Activated CD4-positive, alpha-beta T cell treated with anti-CD3 and anti-CD28 coated beads for 36 hours (primary cell): ENCODE measurements at regions not wholly inside any gene's neighbourhood (a gene's known extent, or its start where the extent isn't known, plus 50 kb on each side); places are given as distances from the start of the nearest gene placed in this dataset.

Experiments used
- ATAC-seq: fragments of 200-7000 bp; cut with Tn5 transposase; one replicate; pipeline ENCODE4 v1.10.0; 2021; ENCODE audit warnings: mild to moderate bottlenecking, moderate library complexity
- CTCF ChIA-PET: fragments of 350-600 bp; sonication (Branson Sonifier 250); formaldehyde crosslinking; loops from one replicate; lab custom pipeline; 2021; ENCODE audit warnings: antibody characterized with exemption; lab: Charles Lee
- POLR2A ChIA-PET: fragments of 350-600 bp; sonication (Branson Sonifier 250); formaldehyde crosslinking; loops from one replicate; lab custom pipeline; 2021; ENCODE audit warnings: antibody characterized with exemption, inconsistent platforms; lab: Charles Lee
- DNase-seq: peaks from one replicate; pipeline ENCODE4 v3.0.0-alpha.2; 2020
- H3K27ac Mint-ChIP-seq: one replicate; pipeline ENCODE4 v1.8.0; 2021; ENCODE audit warnings: mixed read lengths
- H3K27me3 Mint-ChIP-seq: one replicate; pipeline ENCODE4 v1.8.0; 2021; ENCODE audit warnings: mixed read lengths
- H3K36me3 Mint-ChIP-seq: one replicate; pipeline ENCODE4 v1.8.0; 2021; ENCODE audit warnings: low read depth, mixed read lengths
- H3K4me1 Mint-ChIP-seq: one replicate; pipeline ENCODE4 v1.8.0; 2021; ENCODE audit warnings: mixed read lengths
- H3K4me3 Mint-ChIP-seq: one replicate; pipeline ENCODE4 v1.8.0; 2021; ENCODE audit warnings: mild to moderate bottlenecking, moderate library complexity, mixed read lengths
- H3K9me3 Mint-ChIP-seq: one replicate; pipeline ENCODE4 v1.8.0; 2021; ENCODE audit warnings: low read depth, mixed read lengths
- intact Hi-C, 2 experiments: fragments of 100-400 bp; cut with DNase I in 1 of 2; cut with micrococcal nuclease in 1 of 2; formaldehyde crosslinking; loops; one replicate each; pipeline versions ENCODE4 v1.14.2 to v1.15.1; 2022 to 2024; cut with DNase I, micrococcal nuclease

DNA sequence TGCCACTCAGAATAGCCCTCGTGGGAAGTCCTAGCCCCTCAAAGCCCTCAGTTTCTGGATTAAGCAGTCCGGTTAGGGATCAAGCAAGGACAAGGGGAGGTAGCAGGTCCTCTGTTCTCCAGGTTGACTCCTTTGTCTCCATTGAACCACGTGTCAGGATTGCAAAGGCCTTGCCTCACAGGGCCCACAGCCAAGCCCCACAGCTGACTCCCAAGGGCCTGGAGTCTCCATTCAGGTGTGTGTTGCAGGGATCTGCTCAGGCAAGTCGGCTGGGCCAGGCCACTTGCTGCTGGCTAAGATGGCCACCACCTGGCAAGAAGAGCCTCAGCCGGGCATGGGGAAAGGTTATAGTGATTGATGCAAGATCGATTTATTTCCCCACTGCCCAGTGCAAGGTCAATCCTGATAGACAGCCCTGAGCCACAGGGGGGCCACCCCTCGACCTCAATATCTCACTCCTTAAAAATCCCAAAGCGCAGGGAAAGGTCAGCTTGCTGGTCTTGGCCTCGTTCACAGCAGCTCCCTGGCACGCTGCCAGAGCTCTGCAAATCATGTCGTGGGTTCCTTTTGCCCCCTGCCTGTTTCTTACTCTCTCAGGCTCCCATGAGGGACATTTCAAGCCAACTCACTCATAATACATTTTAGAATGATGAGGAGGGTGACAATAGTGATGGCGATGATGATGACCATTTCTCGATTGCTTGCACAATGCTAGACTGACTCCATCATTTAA, 75.9 kb downstream of the EDN3 start:
- intact Hi-C loops, result no loop called here
- ChIA-PET POLR2A (no interaction called here), CTCF (no interaction called here)
- ATAC-seq (no peak), DNase-seq (no peak)
- H3K27ac Mint-ChIP-seq, result no peak overlapping the region
- H3K27me3 Mint-ChIP-seq, result no peaks in the 10 kb centered on the region
- no peaks in the 10 kb centered on the region for H3K9me3 Mint-ChIP-seq
- H3K4me3 Mint-ChIP-seq, result no peak overlapping the region
- peaks cover 11% of the 10 kb centered on the region for H3K4me1 Mint-ChIP-seq
- no peaks in the 10 kb centered on the region for H3K36me3 Mint-ChIP-seq

- Mint-ChIP-seq H3K27ac (no peak overlapping the region), H3K27me3 (no peaks in the 10 kb centered on the region), H3K4me1 (peaks cover 11% of the 10 kb centered on the region), H3K36me3 (no peaks in the 10 kb centered on the region), H3K9me3 (no peaks in the 10 kb centered on the region), H3K4me3 (no peak overlapping the region)
- intact Hi-C loops, result no loop called here
- ATAC-seq (no peak), DNase-seq (no peak)
- CTCF ChIA-PET, result no interaction called here
- POLR2A ChIA-PET, result no interaction called here
Observed at GRCh38 chr20:59376998-59377397, 76.6 kb downstream of the EDN3 start.

DNA sequence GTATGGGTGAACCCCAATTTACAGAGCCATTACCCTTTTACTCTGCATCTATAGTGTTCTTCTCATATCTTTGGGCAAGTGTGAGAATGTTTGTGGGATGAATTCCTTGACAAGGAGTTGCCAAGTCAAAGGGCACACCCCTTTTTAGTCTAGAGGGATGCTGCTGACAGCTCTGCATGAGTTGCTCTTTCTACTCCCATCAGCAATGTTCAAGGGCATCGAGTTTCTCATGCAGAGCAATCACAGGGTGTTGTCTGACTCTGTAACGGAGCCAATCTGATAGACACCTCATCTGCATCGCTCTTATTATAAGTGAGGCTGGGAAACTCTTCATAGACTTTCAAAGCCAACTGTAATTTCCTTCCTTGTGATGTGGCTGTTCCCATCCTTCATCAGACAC, 77.4 kb downstream of the EDN3 start:
- CTCF ChIA-PET, result interaction anchor here (1.1 kb wide), 1 partner anchor 9 kb away, joined by 3 read pairs; no protein-coding TSS in a partner anchor
- POLR2A ChIA-PET, result no interaction called here
- H3K36me3 Mint-ChIP-seq, result no peaks in the 10 kb centered on the region
- H3K4me3 Mint-ChIP-seq, result no peak overlapping the region
- no peaks in the 10 kb centered on the region for H3K27me3 Mint-ChIP-seq
- no peak overlapping the region for H3K27ac Mint-ChIP-seq
- DNase-seq (no peak), ATAC-seq (no peak)
- H3K4me1 Mint-ChIP-seq, result peaks cover 11% of the 10 kb centered on the region
- intact Hi-C loops, result no loop called here
- no peaks in the 10 kb centered on the region for H3K9me3 Mint-ChIP-seq

DNA sequence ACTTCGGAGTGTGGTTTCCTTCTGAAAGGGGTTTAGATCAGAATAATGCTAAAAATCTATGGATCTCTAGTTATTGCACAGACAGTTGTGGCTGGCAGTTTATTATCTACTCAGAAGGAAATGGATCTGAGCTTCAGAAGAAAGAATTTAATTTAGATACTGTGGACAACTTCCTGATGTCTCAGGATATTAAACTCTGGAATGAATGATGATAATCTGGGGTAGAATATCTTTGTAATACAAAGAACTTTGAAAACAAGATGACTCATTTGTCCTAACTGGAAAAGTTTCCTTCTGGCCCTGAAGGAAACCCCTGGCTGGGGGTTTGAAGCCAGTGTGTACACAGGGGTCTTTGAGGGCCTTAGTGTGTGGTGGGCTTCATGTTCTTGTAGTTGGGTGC, 78.0 kb downstream of the EDN3 start:
- Mint-ChIP-seq H3K27ac (no peak overlapping the region), H3K36me3 (no peaks in the 10 kb centered on the region), H3K9me3 (no peaks in the 10 kb centered on the region), H3K4me1 (peaks cover 11% of the 10 kb centered on the region), H3K4me3 (no peak overlapping the region), H3K27me3 (no peaks in the 10 kb centered on the region)
- CTCF ChIA-PET, result interaction anchor here (1.1 kb wide), 1 partner anchor 10 kb away, joined by 3 read pairs; no protein-coding TSS in a partner anchor
- POLR2A ChIA-PET, result no interaction called here
- ATAC-seq (no peak), DNase-seq (no peak)
- intact Hi-C loops, result no loop called here

GRCh38 chr20:59378966-59379365, 78.6 kb downstream of the EDN3 start:
- H3K4me1 Mint-ChIP-seq, result peaks cover 11% of the 10 kb centered on the region
- no peak for ATAC-seq
- H3K4me3 Mint-ChIP-seq, result no peak overlapping the region
- H3K27me3 Mint-ChIP-seq, result no peaks in the 10 kb centered on the region
- intact Hi-C loops, result no loop called here
- no peak overlapping the region for H3K27ac Mint-ChIP-seq
- ChIA-PET CTCF (no interaction called here), POLR2A (no interaction called here)
- DNase-seq, result no peak
- no peaks in the 10 kb centered on the region for H3K36me3 Mint-ChIP-seq
- H3K9me3 Mint-ChIP-seq, result no peaks in the 10 kb centered on the region

GRCh38 chr20:59381689-59382088, 81.3 kb downstream of the EDN3 start:
- ChIA-PET CTCF (no interaction called here), POLR2A (no interaction called here)
- peaks cover 18% of the 10 kb centered on the region for H3K4me1 Mint-ChIP-seq
- no peaks in the 10 kb centered on the region for H3K9me3 Mint-ChIP-seq
- H3K36me3 Mint-ChIP-seq, result no peaks in the 10 kb centered on the region
- no peak overlapping the region for H3K4me3 Mint-ChIP-seq
- no peaks in the 10 kb centered on the region for H3K27me3 Mint-ChIP-seq
- intact Hi-C loops, result no loop called here
- no peak for DNase-seq
- no peak overlapping the region for H3K27ac Mint-ChIP-seq
- no peak for ATAC-seq

DNA sequence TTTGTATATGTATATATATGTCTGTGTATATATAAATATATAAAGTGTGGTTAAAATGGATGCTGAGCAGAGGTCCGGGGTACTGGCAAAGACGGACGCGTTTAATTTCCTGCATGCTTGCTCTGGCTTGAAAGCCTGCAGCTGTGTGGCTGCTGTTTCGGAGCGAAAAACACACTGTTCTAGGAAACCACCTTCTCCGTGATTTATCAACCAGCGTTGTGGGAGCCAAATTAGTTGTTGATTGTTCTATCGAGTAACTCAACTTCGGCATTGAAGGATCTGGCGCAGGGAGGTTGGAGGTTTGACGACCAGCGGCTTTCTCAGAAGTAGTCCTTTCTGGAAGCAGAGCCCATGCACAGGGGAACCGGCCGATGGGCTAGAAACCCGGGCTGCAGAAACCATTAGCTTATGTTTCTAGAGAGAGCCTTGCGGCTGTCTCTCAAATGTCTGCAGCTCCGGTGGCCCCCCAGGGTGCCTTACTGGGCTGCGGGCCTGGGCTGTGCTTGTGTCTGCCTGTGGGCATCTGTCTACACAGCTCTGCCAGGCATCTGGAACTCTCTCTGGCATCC, 81.8 kb downstream of the EDN3 start:
- no peaks in the 10 kb centered on the region for H3K27me3 Mint-ChIP-seq
- ChIA-PET CTCF (no interaction called here), POLR2A (no interaction called here)
- no peak for ATAC-seq
- H3K27ac Mint-ChIP-seq, result no peak overlapping the region
- H3K9me3 Mint-ChIP-seq, result no peaks in the 10 kb centered on the region
- intact Hi-C loops, result no loop called here
- H3K4me3 Mint-ChIP-seq, result no peak overlapping the region
- no peaks in the 10 kb centered on the region for H3K36me3 Mint-ChIP-seq
- peaks cover 13% of the 10 kb centered on the region for H3K4me1 Mint-ChIP-seq
- DNase-seq, result no peak

DNA sequence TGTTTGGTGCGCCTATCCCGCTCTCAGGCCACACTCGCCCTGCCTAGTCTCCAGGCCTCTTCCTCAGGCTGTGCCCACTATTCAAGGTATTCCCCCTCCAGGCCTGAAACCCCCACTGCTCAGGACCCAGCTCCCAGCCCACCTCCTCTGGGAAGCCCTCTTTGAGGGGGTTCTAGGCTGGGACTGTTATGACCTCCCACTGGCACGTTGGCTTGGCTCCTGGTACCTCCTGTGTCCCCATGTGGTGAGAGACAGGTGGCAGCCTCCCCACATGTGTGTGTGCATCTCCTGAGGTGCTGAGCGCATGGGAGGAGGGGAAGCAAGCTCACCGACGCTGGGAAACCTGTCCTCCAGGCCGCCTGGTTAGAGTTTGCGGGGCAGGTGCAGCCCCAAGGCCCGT, 82.5 kb downstream of the EDN3 start:
- ChIA-PET POLR2A (no interaction called here), CTCF (interaction anchor here (0.6 kb wide), 1 partner anchor 349 kb away, joined by 4 read pairs; no protein-coding TSS in a partner anchor)
- no peak for DNase-seq
- intact Hi-C loops, result no loop called here
- no peak overlapping the region for H3K4me3 Mint-ChIP-seq
- H3K27ac Mint-ChIP-seq, result no peak overlapping the region
- H3K9me3 Mint-ChIP-seq, result no peaks in the 10 kb centered on the region
- no peaks in the 10 kb centered on the region for H3K27me3 Mint-ChIP-seq
- peaks cover 10% of the 10 kb centered on the region for H3K4me1 Mint-ChIP-seq
- H3K36me3 Mint-ChIP-seq, result no peaks in the 10 kb centered on the region
- ATAC-seq, result no peak

- no peak for DNase-seq
- Mint-ChIP-seq H3K27ac (no peak overlapping the region), H3K27me3 (no peaks in the 10 kb centered on the region), H3K4me1 (peaks cover 8% of the 10 kb centered on the region), H3K9me3 (no peaks in the 10 kb centered on the region), H3K4me3 (no peak overlapping the region), H3K36me3 (no peaks in the 10 kb centered on the region)
- CTCF ChIA-PET, result interaction anchor here (1.4 kb wide), 1 partner anchor 297 kb away, joined by 3 read pairs; no protein-coding TSS in a partner anchor
- peak; percentile 12 for ATAC-seq
- POLR2A ChIA-PET, result no interaction called here
- intact Hi-C loops, result no loop called here
Observed at GRCh38 chr20:59385038-59385437, 84.6 kb downstream of the EDN3 start.

- Mint-ChIP-seq H3K27ac (no peak overlapping the region), H3K4me1 (peaks cover 8% of the 10 kb centered on the region), H3K36me3 (no peaks in the 10 kb centered on the region), H3K4me3 (no peak overlapping the region), H3K27me3 (no peaks in the 10 kb centered on the region), H3K9me3 (no peaks in the 10 kb centered on the region)
- peak; percentile 69 for ATAC-seq
- CTCF ChIA-PET, result interaction anchor here (1.4 kb wide), 2 partner anchors 10 to 298 kb away, joined by 3 to 6 read pairs; no protein-coding TSS in a partner anchor
- POLR2A ChIA-PET, result no interaction called here
- no peak for DNase-seq
- intact Hi-C loops, result no loop called here
Observed at GRCh38 chr20:59385480-59385879, 85.1 kb downstream of the EDN3 start.

DNA sequence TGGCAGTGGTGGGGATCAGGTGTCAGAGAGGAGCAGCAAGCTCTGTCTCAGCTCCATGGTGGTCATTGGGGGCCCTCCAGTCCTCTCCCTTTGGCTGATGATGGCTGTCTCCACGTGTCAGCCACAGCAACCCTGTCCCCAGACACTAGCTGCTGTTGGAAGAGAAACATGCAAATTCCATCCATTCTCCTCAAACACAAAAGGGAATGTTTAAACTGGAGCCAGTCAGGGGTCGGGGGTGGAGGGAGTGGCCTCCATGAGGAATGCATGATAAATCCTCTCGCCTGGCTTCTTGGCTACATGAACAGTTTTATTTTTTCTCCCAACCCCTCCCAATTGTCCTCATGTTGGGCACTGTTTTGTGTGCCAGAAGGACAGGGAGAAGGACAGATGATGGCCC, 86.4 kb downstream of the EDN3 start:
- POLR2A ChIA-PET, result no interaction called here
- H3K4me3 Mint-ChIP-seq, result no peak overlapping the region
- CTCF ChIA-PET, result interaction anchor here (0.8 to 1.4 kb wide), 2 partner anchors 8 to 17 kb away, joined by 3 to 6 read pairs; no protein-coding TSS in a partner anchor
- no peak for ATAC-seq
- H3K4me1 Mint-ChIP-seq, result peaks cover 8% of the 10 kb centered on the region
- no peaks in the 10 kb centered on the region for H3K9me3 Mint-ChIP-seq
- H3K36me3 Mint-ChIP-seq, result no peaks in the 10 kb centered on the region
- no peak for DNase-seq
- H3K27ac Mint-ChIP-seq, result no peak overlapping the region
- H3K27me3 Mint-ChIP-seq, result no peaks in the 10 kb centered on the region
- intact Hi-C loops, result no loop called here

GRCh38 chr20:59387891-59388290, 87.5 kb downstream of the EDN3 start:
- H3K4me1 Mint-ChIP-seq, result peaks cover 8% of the 10 kb centered on the region
- intact Hi-C loops, result no loop called here
- CTCF ChIA-PET, result interaction anchor here (0.7 to 1.1 kb wide), 2 partner anchors 12 to 17 kb away, joined by 3 read pairs; no protein-coding TSS in a partner anchor
- DNase-seq (no peak), ATAC-seq (no peak)
- H3K9me3 Mint-ChIP-seq, result no peaks in the 10 kb centered on the region
- H3K27ac Mint-ChIP-seq, result no peak overlapping the region
- POLR2A ChIA-PET, result no interaction called here
- H3K27me3 Mint-ChIP-seq, result no peaks in the 10 kb centered on the region
- H3K4me3 Mint-ChIP-seq, result no peak overlapping the region
- no peaks in the 10 kb centered on the region for H3K36me3 Mint-ChIP-seq
